ENCODE measurements at regions not wholly inside any gene's neighbourhood (a gene's known extent, or its start where the extent isn't known, plus 50 kb on each side); places are given as distances from the start of the nearest gene placed in this dataset.

DNA sequence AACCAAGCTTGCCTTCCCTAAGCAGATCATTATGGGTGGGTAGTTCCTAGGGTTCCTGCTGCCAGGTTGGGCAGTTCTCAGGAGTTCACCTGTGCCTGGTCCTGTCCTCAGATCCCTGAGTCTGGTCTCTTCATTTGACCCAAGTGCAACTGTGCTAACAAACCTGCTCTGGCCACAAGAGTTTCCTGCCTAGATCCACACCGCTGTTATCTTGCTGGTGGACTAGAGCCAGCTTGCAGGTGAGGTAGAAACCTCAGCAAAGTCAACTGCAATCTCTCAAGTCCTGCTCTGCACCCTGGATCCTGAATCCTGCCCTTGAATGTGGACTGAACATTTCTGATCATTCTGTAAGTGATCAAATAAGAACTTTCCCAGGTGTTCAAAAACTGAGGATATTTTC is 191.8 kb upstream of the LRFN2 start:
- no peak overlapping the region for H2AFZ ChIP-seq (ENCODE audit: low read length)
- H3K4me2 ChIP-seq (ENCODE audit: extremely low read depth, insufficient read depth, low read length): no peak overlapping the region
- no peak overlapping the region for H3K9ac ChIP-seq (ENCODE audit: insufficient read depth, low read length)
- H3K9me3 ChIP-seq (ENCODE audit: control insufficient read depth, insufficient read depth, low read depth, low read length): no peaks in the 10 kb centered on the region
- DNase-seq (ENCODE audit: low read depth in 2 of 2): no peak
- H4K20me1 ChIP-seq (ENCODE audit: control insufficient read depth, extremely low read depth, insufficient read depth, low read length): no peaks in the 10 kb centered on the region
- no peak overlapping the region for H3K27ac ChIP-seq (ENCODE audit: insufficient read depth, low read length)
- H3K79me2 ChIP-seq (ENCODE audit: control insufficient read depth, insufficient read depth, low read length): no peaks in the 10 kb centered on the region
- no peaks in the 10 kb centered on the region for H3K36me3 ChIP-seq (ENCODE audit: control insufficient read depth, insufficient read depth, low read length)
- H3K4me3 ChIP-seq (replicated peaks in 1 of 4; ENCODE audit: control extremely low read depth in 1 of 4, insufficient read depth in 1 of 4, low read depth in 3 of 4, low read length in 4 of 4): no peak overlapping the region
- TF ChIP-seq, protein P1, sequence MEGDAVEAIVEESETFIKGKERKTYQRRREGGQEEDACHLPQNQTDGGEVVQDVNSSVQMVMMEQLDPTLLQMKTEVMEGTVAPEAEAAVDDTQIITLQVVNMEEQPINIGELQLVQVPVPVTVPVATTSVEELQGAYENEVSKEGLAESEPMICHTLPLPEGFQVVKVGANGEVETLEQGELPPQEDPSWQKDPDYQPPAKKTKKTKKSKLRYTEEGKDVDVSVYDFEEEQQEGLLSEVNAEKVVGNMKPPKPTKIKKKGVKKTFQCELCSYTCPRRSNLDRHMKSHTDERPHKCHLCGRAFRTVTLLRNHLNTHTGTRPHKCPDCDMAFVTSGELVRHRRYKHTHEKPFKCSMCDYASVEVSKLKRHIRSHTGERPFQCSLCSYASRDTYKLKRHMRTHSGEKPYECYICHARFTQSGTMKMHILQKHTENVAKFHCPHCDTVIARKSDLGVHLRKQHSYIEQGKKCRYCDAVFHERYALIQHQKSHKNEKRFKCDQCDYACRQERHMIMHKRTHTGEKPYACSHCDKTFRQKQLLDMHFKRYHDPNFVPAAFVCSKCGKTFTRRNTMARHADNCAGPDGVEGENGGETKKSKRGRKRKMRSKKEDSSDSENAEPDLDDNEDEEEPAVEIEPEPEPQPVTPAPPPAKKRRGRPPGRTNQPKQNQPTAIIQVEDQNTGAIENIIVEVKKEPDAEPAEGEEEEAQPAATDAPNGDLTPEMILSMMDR (conservative IDR thresholded peaks at IDR 0.05 in 1 of 2, IDR thresholded peaks at IDR 0.05 in 1 of 2; ENCODE audit: low read depth in 1 of 2, low read length in 2 of 2): no peak
- TF ChIP-seq EZH2 (IDR thresholded peaks at IDR 0.05; ENCODE audit: low read length, missing control alignments): no peak
- peaks cover 7% of the 10 kb centered on the region for H3K4me1 ChIP-seq (ENCODE audit: control insufficient read depth, extremely low read depth, insufficient read depth, low read length)
- H3K27me3 ChIP-seq (ENCODE audit: control insufficient read depth, insufficient read depth, low read length): no peaks in the 10 kb centered on the region

DNA sequence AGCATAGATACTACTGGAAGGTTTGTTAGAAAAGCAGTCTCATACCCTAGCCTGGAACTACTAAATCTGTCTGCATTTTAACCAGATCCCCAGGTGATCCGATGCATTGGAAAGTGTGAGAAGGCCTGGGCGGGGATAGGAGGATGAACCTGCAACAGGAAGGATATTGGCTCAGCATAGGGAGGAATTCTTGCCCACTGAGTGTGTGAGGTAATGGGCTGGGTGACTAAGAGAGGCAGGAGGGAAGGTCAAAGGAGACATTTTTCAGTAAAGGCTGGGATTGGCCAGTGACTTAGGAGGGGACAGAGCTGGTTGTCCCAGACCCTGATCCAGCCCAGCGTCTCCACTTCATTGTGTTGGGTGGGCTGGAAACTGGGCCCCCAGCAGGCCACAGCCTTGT is 191.0 kb upstream of the LRFN2 start:
- no peaks in the 10 kb centered on the region for H3K9me3 ChIP-seq (ENCODE audit: control insufficient read depth, insufficient read depth, low read depth, low read length)
- H3K27me3 ChIP-seq (ENCODE audit: control insufficient read depth, insufficient read depth, low read length): no peaks in the 10 kb centered on the region
- H2AFZ ChIP-seq (ENCODE audit: low read length): no peak overlapping the region
- no peaks in the 10 kb centered on the region for H3K79me2 ChIP-seq (ENCODE audit: control insufficient read depth, insufficient read depth, low read length)
- TF ChIP-seq EZH2 (IDR thresholded peaks at IDR 0.05; ENCODE audit: low read length, missing control alignments): no peak
- TF ChIP-seq, protein P1 (conservative IDR thresholded peaks at IDR 0.05 in 1 of 2, IDR thresholded peaks at IDR 0.05 in 1 of 2; ENCODE audit: low read depth in 1 of 2, low read length in 2 of 2): no peak
- no peak overlapping the region for H3K4me3 ChIP-seq (replicated peaks in 1 of 4; ENCODE audit: control extremely low read depth in 1 of 4, insufficient read depth in 1 of 4, low read depth in 3 of 4, low read length in 4 of 4)
- no peak overlapping the region for H3K9ac ChIP-seq (ENCODE audit: insufficient read depth, low read length)
- no peak overlapping the region for H3K27ac ChIP-seq (ENCODE audit: insufficient read depth, low read length)
- no peaks in the 10 kb centered on the region for H4K20me1 ChIP-seq (ENCODE audit: control insufficient read depth, extremely low read depth, insufficient read depth, low read length)
- peaks cover 7% of the 10 kb centered on the region for H3K4me1 ChIP-seq (ENCODE audit: control insufficient read depth, extremely low read depth, insufficient read depth, low read length)
- H3K36me3 ChIP-seq (ENCODE audit: control insufficient read depth, insufficient read depth, low read length): no peaks in the 10 kb centered on the region
- DNase-seq (ENCODE audit: low read depth in 2 of 2): peak in 1 of 2 donors; percentile 40
- H3K4me2 ChIP-seq (ENCODE audit: extremely low read depth, insufficient read depth, low read length): no peak overlapping the region

DNA sequence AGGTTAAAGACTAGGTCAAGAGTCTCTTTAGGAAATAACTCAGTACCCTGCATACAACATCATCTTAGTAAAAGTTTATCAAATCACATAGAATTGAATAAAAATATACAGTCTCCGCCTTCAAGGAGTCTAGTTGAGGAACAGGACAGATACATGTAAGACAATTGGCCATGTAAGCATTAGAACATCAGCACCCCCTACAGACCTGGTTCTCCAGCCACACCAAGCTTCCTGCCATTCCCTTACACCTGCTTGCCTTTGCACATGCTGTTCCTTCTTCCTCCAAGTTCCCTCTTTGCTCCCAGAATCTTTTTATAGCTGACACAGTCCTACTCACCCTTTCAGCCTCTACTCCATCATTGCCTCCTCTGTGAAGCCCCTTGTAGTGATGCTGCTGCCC is 187.8 kb upstream of the LRFN2 start:
- no peak overlapping the region for H3K4me2 ChIP-seq (ENCODE audit: extremely low read depth, insufficient read depth, low read length)
- H4K20me1 ChIP-seq (ENCODE audit: control insufficient read depth, extremely low read depth, insufficient read depth, low read length): no peaks in the 10 kb centered on the region
- TF ChIP-seq, protein P1 (conservative IDR thresholded peaks at IDR 0.05 in 1 of 2, IDR thresholded peaks at IDR 0.05 in 1 of 2; ENCODE audit: low read depth in 1 of 2, low read length in 2 of 2): no peak
- TF ChIP-seq EZH2 (IDR thresholded peaks at IDR 0.05; ENCODE audit: low read length, missing control alignments): no peak
- H3K27ac ChIP-seq (ENCODE audit: insufficient read depth, low read length): no peak overlapping the region
- H2AFZ ChIP-seq (ENCODE audit: low read length): no peak overlapping the region
- H3K79me2 ChIP-seq (ENCODE audit: control insufficient read depth, insufficient read depth, low read length): no peaks in the 10 kb centered on the region
- no peaks in the 10 kb centered on the region for H3K9me3 ChIP-seq (ENCODE audit: control insufficient read depth, insufficient read depth, low read depth, low read length)
- DNase-seq (ENCODE audit: low read depth in 2 of 2): no peak
- H3K27me3 ChIP-seq (ENCODE audit: control insufficient read depth, insufficient read depth, low read length): no peaks in the 10 kb centered on the region
- no peak overlapping the region for H3K9ac ChIP-seq (ENCODE audit: insufficient read depth, low read length)
- H3K4me1 ChIP-seq (ENCODE audit: control insufficient read depth, extremely low read depth, insufficient read depth, low read length): peaks cover 7% of the 10 kb centered on the region
- no peak overlapping the region for H3K4me3 ChIP-seq (replicated peaks in 1 of 4; ENCODE audit: control extremely low read depth in 1 of 4, insufficient read depth in 1 of 4, low read depth in 3 of 4, low read length in 4 of 4)
- H3K36me3 ChIP-seq (ENCODE audit: control insufficient read depth, insufficient read depth, low read length): no peaks in the 10 kb centered on the region

Data from fibroblast of lung (primary cell).